Left hindlimb (tissue), 1 donor: ENCODE measurements at regions not wholly inside any gene's neighbourhood (a gene's known extent, or its start where the extent isn't known, plus 50 kb on each side); places are given as distances from the start of the nearest gene placed in this dataset.
"Not testable (repeated sequence)": the region's sequence is repeated elsewhere in the genome, so short reads cannot be mapped to it uniquely, and the experiment has no call there.

Experiments
- DNase-seq: peaks from one replicate; pipeline ENCODE4 v3.0.0-alpha.2; 2018

GRCh38 chr5:121009058-121009457 lies 545.0 kb downstream of the PRR16 start:
- DNase-seq, result no peak

GRCh38 chr5:121018004-121018403 lies 553.9 kb downstream of the PRR16 start:
- DNase-seq, result no peak

- DNase-seq, result no peak
These were observed 555.0 kb downstream of the PRR16 start for GRCh38 chr5:121019106-121019505.

GRCh38 chr5:121019734-121020133 lies 555.6 kb downstream of the PRR16 start:
- DNase-seq, result no peak

- no peak for DNase-seq
These were observed 557.6 kb downstream of the PRR16 start for GRCh38 chr5:121021681-121022080.

- DNase-seq, result no peak
These were observed 560.6 kb downstream of the PRR16 start for GRCh38 chr5:121024416-121025311.

GRCh38 chr5:121025671-121026070 lies 561.6 kb downstream of the PRR16 start:
- no peak for DNase-seq

GRCh38 chr5:121027636-121028035 lies 563.5 kb downstream of the PRR16 start:
- no peak for DNase-seq

GRCh38 chr5:121029536-121030245 lies 565.6 kb downstream of the PRR16 start:
- DNase-seq, result peak; percentile 27

GRCh38 chr5:121031491-121031890 lies 567.4 kb downstream of the PRR16 start:
- DNase-seq, result peak; percentile 43

GRCh38 chr5:121033334-121033733 lies 569.2 kb downstream of the PRR16 start:
- no peak for DNase-seq

GRCh38 chr5:121038438-121038837 lies 574.3 kb downstream of the PRR16 start:
- no peak for DNase-seq

GRCh38 chr5:121049971-121050370 lies 585.9 kb downstream of the PRR16 start:
- no peak for DNase-seq

GRCh38 chr5:121053055-121053985 lies 589.2 kb downstream of the PRR16 start:
- DNase-seq, result no peak

- DNase-seq, result no peak
These were observed 591.5 kb downstream of the PRR16 start for GRCh38 chr5:121055586-121055985.

- not testable (repeated sequence) for DNase-seq
These were observed 600.1 kb downstream of the PRR16 start for GRCh38 chr5:121064241-121064640.

GRCh38 chr5:121086671-121087070 lies 622.6 kb downstream of the PRR16 start:
- DNase-seq, result no peak

GRCh38 chr5:121087560-121087959 lies 623.5 kb downstream of the PRR16 start:
- DNase-seq, result no peak

- DNase-seq, result no peak
These were observed 624.2 kb downstream of the PRR16 start for GRCh38 chr5:121088341-121088740.

- no peak for DNase-seq
These were observed 626.7 kb downstream of the PRR16 start for GRCh38 chr5:121090822-121091221.

GRCh38 chr5:121100931-121101330 lies 636.8 kb downstream of the PRR16 start:
- DNase-seq, result no peak

GRCh38 chr5:121105921-121106320 lies 641.8 kb downstream of the PRR16 start:
- DNase-seq, result no peak
